HCT116 (cell line): ENCODE measurements at regions not wholly inside any gene's neighbourhood (a gene's known extent, or its start where the extent isn't known, plus 50 kb on each side); places are given as distances from the start of the nearest gene placed in this dataset.

Source experiments
- ATAC-seq: fragments of 200-7000 bp; cut with Tn5 transposase; 2 replicates; pipeline ENCODE4 v1.9.1; 2020; ENCODE audit warnings: mild to moderate bottlenecking, moderate library complexity
- BruUV-seq: library from RNA; stranded (reverse); fragments of 400-500 nt; replicated peaks from 2 replicates; lab custom pipeline; 2021; lab: Mats Ljungman, UMichigan
- CTCF ChIA-PET: fragments of 300-600 bp; sonication (Branson Sonifier 250); formaldehyde crosslinking; loops from one replicate; lab custom pipeline; 2021; ENCODE audit warnings: antibody characterized with exemption; lab: Charles Lee
- POLR2A ChIA-PET: fragments of 300-600, 350-600 bp; sonication (Branson Sonifier 250); formaldehyde crosslinking; loops from one replicate; lab custom pipeline; 2021; ENCODE audit warnings: antibody characterized with exemption; lab: Charles Lee
- RAD21 ChIA-PET, 2 experiments: fragments of 300-600 bp; sonication (Branson Sonifier 250); formaldehyde crosslinking; loops; one replicate each; lab custom pipeline; 2023; ENCODE audit warnings: low total read pairs in 2 of 2; ENCODE audit not compliant: uncharacterized antibody in 2 of 2, unreplicated experiment in 2 of 2, low non-redundant PET in 1 of 2; lab: Charles Lee
- DNase-seq: peaks from one replicate; pipeline ENCODE4 v3.0.0-alpha.2; 2010; ENCODE audit warnings: low read depth, low spot score
- H2AFZ ChIP-seq: fragments of 200-600 bp; shearing (Covaris generic), sonication (generic); 2 replicates; pipeline ENCODE4 v1.6.1; 2017; ENCODE audit warnings: low read depth, mixed run types, mixed read lengths, antibody characterized with exemption, low read length; ENCODE audit not compliant: poor library complexity, severe bottlenecking
- H3K27ac ChIP-seq: 2 replicates; pipeline ENCODE4 v1.5.1; 2012; ENCODE audit warnings: low read depth, low read length
- H3K27me3 ChIP-seq: fragments of 200-600 bp; sonication (generic); 2 replicates; pipeline ENCODE4 v1.6.1; 2016; ENCODE audit warnings: mixed run types, low read length, mixed read lengths; ENCODE audit not compliant: insufficient read depth
- H3K36me3 ChIP-seq, 2 experiments: fragments of 200-500 bp in 1 of 2; fragments of 200-600 bp in 1 of 2; sonication (Bioruptor generic) in 1 of 2; sonication (generic) in 1 of 2; 2 replicates each; pipeline versions ENCODE4 v1.5.1 to v1.6.1; 2014 to 2016; ENCODE audit warnings: low read length in 2 of 2, inconsistent platforms in 1 of 2, mixed read lengths in 1 of 2, mixed run types in 1 of 2; ENCODE audit not compliant: insufficient read depth in 2 of 2, control insufficient read depth in 1 of 2
- H3K4me1 ChIP-seq, 2 experiments: fragments of 200-600 bp in 1 of 2; sonication (generic) in 1 of 2; 2 replicates each; pipeline versions ENCODE4 v1.5.1 to v1.6.1; 2012 to 2017; ENCODE audit warnings: low read length in 2 of 2, inconsistent platforms in 1 of 2, mild to moderate bottlenecking in 1 of 2, mixed read lengths in 1 of 2, mixed run types in 1 of 2, moderate library complexity in 1 of 2; ENCODE audit not compliant: insufficient read depth in 2 of 2, control insufficient read depth in 1 of 2
- H3K4me2 ChIP-seq: fragments of 200-600 bp; sonication (generic); 2 replicates; pipeline ENCODE4 v1.6.1; 2017; ENCODE audit warnings: mixed run types, low read length, mixed read lengths
- H3K4me3 ChIP-seq, 2 experiments: fragments of 200-600 bp in 1 of 2; sonication (generic) in 1 of 2; replicated peaks in 1 of 2; 2 replicates each; pipeline ENCODE4 v1.5.1; 2011 to 2016; ENCODE audit warnings: low read length in 2 of 2, control low read depth in 1 of 2, low read depth in 1 of 2, mild to moderate bottlenecking in 1 of 2, mixed read lengths in 1 of 2, mixed run types in 1 of 2
- H3K79me2 ChIP-seq: fragments of 200-600 bp; sonication (generic); 2 replicates; pipeline ENCODE4 v1.6.1; 2017; ENCODE audit warnings: mild to moderate bottlenecking, mixed run types, low read length, moderate library complexity, mixed read lengths; ENCODE audit not compliant: insufficient read depth
- H3K9ac ChIP-seq: fragments of 200-600 bp; sonication (generic); 2 replicates; pipeline ENCODE4 v1.6.1; 2016; ENCODE audit warnings: low read length, mixed read lengths
- H3K9me2 ChIP-seq: fragments of 200-600 bp; sonication (generic), shearing (Covaris generic); 2 replicates; pipeline ENCODE4 v1.6.1; 2017; ENCODE audit warnings: mixed run types, mild to moderate bottlenecking, moderate library complexity; ENCODE audit not compliant: insufficient read depth
- H3K9me3 ChIP-seq, 2 experiments: fragments of 200-500 bp in 1 of 2; fragments of 200-600 bp in 1 of 2; sonication (Bioruptor generic) in 1 of 2; sonication (generic) in 1 of 2; 2 replicates each; pipeline ENCODE4 v1.6.1; 2014 to 2017; ENCODE audit warnings: low read length in 2 of 2, mixed read lengths in 2 of 2, inconsistent platforms in 1 of 2, low read depth in 1 of 2, mild to moderate bottlenecking in 1 of 2, mixed run types in 1 of 2, moderate library complexity in 1 of 2; ENCODE audit not compliant: control insufficient read depth in 1 of 2, insufficient read depth in 1 of 2
- H4K20me1 ChIP-seq: fragments of 200-600 bp; sonication (generic), shearing (Covaris generic); 2 replicates; pipeline ENCODE4 v1.6.1; 2017; ENCODE audit warnings: mixed run types, mild to moderate bottlenecking, moderate library complexity; ENCODE audit not compliant: insufficient read depth
- CBX3 ChIP-seq: IDR thresholded peaks from 2 replicates; pipeline ENCODE4 v1.6.1; 2012; ENCODE audit warnings: low read depth
- EZH2 ChIP-seq: fragments of 200-600 bp; sonication (generic); IDR thresholded peaks from 2 replicates; pipeline ENCODE4 v1.6.1; 2017; ENCODE audit warnings: antibody characterized with exemption, mixed run types
- JUND ChIP-seq: IDR thresholded peaks from 2 replicates; pipeline ENCODE4 v1.6.1; 2012
- SRF ChIP-seq: IDR thresholded peaks from 2 replicates; pipeline ENCODE4 v1.6.1; 2012; ENCODE audit warnings: low read depth
- YY1 ChIP-seq: IDR thresholded peaks from 2 replicates; pipeline ENCODE4 v1.6.1; 2011; ENCODE audit warnings: low read length, low read depth, moderate library complexity, mild to moderate bottlenecking; ENCODE audit not compliant: insufficient replicate concordance; ENCODE audit errors: extremely low read depth
- ZFX ChIP-seq: fragments of 450-650 bp; IDR thresholded peaks from 2 replicates; pipeline ENCODE4 v1.6.1; 2017
- intact Hi-C: fragments of 100-400 bp; cut with micrococcal nuclease; formaldehyde crosslinking; loops from 2 replicates; pipeline ENCODE4 v1.10.0; 2022
- TF ChIP-seq, protein P1 (sequence below), 3 experiments: fragments of 200-600 bp in 1 of 3; sonication (generic) in 1 of 3; IDR thresholded peaks in 2 of 3; conservative IDR thresholded peaks in 1 of 3; 2 replicates each; pipeline ENCODE4 v1.5.1; 2012 to 2017; ENCODE audit warnings: low read depth in 2 of 3, low read length in 2 of 3, antibody characterized with exemption in 1 of 3, borderline replicate concordance in 1 of 3, control low read depth in 1 of 3, mild to moderate bottlenecking in 1 of 3, mixed read lengths in 1 of 3, mixed run types in 1 of 3, moderate library complexity in 1 of 3; ENCODE audit not compliant: insufficient read depth in 1 of 3
- TF ChIP-seq, protein P2 (sequence below): IDR thresholded peaks from 2 replicates; pipeline ENCODE4 v1.6.1; 2012; ENCODE audit warnings: low read depth

DNA sequence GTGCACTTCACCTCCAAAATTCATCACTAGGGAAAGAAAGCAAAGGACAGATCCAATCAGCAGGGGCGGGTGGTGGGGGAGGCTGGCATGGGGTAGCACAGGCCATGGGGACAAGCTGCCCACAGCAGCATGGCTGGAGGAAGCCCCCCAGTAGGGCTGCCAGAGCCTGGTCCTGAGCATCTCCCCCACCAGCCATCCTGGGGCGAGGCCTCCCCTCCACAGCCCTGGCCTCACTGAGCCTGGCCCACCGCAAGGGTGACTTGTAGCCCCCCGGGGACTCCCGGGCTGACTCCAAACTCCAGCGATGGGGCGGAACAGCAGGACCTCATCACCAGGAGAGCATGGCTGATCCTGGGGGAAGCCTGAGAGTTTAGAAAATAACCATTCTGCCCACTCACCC, 92.4 kb upstream of the TCERG1L start:
- POLR2A ChIA-PET = no interaction called here
- DNase-seq (no peak), ATAC-seq (no peak)
- no peak overlapping the region for H3K4me2 ChIP-seq
- no peak overlapping the region for H3K27ac ChIP-seq
- H3K9me3 ChIP-seq = no peaks in the 10 kb centered on the region
- H3K4me3 ChIP-seq = no peak overlapping the region
- no peaks in the 10 kb centered on the region for H3K4me1 ChIP-seq
- intact Hi-C loops = no loop called here
- H3K27me3 ChIP-seq = no peaks in the 10 kb centered on the region
- CTCF ChIA-PET = no interaction called here
- H3K9ac ChIP-seq = no peak overlapping the region
- BruUV-seq = no TSS peak
- H3K9me2 ChIP-seq = no peaks in the 10 kb centered on the region
- H2AFZ ChIP-seq = no peak overlapping the region
- H4K20me1 ChIP-seq = no peaks in the 10 kb centered on the region
- H3K36me3 ChIP-seq = no peaks in the 10 kb centered on the region
- RAD21 ChIA-PET = no interaction called here
- H3K79me2 ChIP-seq = no peaks in the 10 kb centered on the region
- no peak for TF ChIP-seq JUND
- no peak for TF ChIP-seq CBX3
- TF ChIP-seq SRF = no peak
- TF ChIP-seq EZH2 = no peak
- no peak for TF ChIP-seq ZFX
- no peak for TF ChIP-seq YY1
- TF ChIP-seq, protein P1, sequence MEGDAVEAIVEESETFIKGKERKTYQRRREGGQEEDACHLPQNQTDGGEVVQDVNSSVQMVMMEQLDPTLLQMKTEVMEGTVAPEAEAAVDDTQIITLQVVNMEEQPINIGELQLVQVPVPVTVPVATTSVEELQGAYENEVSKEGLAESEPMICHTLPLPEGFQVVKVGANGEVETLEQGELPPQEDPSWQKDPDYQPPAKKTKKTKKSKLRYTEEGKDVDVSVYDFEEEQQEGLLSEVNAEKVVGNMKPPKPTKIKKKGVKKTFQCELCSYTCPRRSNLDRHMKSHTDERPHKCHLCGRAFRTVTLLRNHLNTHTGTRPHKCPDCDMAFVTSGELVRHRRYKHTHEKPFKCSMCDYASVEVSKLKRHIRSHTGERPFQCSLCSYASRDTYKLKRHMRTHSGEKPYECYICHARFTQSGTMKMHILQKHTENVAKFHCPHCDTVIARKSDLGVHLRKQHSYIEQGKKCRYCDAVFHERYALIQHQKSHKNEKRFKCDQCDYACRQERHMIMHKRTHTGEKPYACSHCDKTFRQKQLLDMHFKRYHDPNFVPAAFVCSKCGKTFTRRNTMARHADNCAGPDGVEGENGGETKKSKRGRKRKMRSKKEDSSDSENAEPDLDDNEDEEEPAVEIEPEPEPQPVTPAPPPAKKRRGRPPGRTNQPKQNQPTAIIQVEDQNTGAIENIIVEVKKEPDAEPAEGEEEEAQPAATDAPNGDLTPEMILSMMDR (IDR thresholded peaks at IDR 0.05 in 2 of 3, conservative IDR thresholded peaks at IDR 0.05 in 1 of 3; ENCODE audit: borderline replicate concordance in 1 of 3, insufficient read depth in 1 of 3, low read depth in 2 of 3, low read length in 2 of 3) = no peak
- TF ChIP-seq, protein P2, sequence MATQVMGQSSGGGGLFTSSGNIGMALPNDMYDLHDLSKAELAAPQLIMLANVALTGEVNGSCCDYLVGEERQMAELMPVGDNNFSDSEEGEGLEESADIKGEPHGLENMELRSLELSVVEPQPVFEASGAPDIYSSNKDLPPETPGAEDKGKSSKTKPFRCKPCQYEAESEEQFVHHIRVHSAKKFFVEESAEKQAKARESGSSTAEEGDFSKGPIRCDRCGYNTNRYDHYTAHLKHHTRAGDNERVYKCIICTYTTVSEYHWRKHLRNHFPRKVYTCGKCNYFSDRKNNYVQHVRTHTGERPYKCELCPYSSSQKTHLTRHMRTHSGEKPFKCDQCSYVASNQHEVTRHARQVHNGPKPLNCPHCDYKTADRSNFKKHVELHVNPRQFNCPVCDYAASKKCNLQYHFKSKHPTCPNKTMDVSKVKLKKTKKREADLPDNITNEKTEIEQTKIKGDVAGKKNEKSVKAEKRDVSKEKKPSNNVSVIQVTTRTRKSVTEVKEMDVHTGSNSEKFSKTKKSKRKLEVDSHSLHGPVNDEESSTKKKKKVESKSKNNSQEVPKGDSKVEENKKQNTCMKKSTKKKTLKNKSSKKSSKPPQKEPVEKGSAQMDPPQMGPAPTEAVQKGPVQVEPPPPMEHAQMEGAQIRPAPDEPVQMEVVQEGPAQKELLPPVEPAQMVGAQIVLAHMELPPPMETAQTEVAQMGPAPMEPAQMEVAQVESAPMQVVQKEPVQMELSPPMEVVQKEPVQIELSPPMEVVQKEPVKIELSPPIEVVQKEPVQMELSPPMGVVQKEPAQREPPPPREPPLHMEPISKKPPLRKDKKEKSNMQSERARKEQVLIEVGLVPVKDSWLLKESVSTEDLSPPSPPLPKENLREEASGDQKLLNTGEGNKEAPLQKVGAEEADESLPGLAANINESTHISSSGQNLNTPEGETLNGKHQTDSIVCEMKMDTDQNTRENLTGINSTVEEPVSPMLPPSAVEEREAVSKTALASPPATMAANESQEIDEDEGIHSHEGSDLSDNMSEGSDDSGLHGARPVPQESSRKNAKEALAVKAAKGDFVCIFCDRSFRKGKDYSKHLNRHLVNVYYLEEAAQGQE = no peak
